K562 (cell line): ENCODE measurements at regions not wholly inside any gene's neighbourhood (a gene's known extent, or its start where the extent isn't known, plus 50 kb on each side); places are given as distances from the start of the nearest gene placed in this dataset.

ENCODE experiments used
- ATF1 ChIP-seq, 2 experiments: fragments of 450-650 bp in 1 of 2; IDR thresholded peaks; 2 replicates each; pipeline ENCODE4 v1.6.1; 2016; ENCODE audit warnings: missing compliant biosample characterization in 1 of 2, missing genetic modification characterization in 1 of 2
- CEBPG ChIP-seq, 3 experiments: fragments of 200-800 bp in 1 of 3; sonication (Bioruptor generic) in 1 of 3; sonication (generic) in 1 of 3; formaldehyde crosslinking in 1 of 3; IDR thresholded peaks in 2 of 3; conservative IDR thresholded peaks in 1 of 3; 2 replicates each; pipeline versions ENCODE4 v1.6.1 to v1.8.0; 2016 to 2022; ENCODE audit warnings: missing compliant biosample characterization in 2 of 3, missing genetic modification characterization in 2 of 3, mild to moderate bottlenecking in 1 of 3, missing genetic modification reagents in 1 of 3
- EGR1 ChIP-seq: fragments of 450-650 bp; conservative IDR thresholded peaks from 2 replicates; pipeline ENCODE4 v1.6.1; 2017; ENCODE audit warnings: mild to moderate bottlenecking
- ERF ChIP-seq: fragments of 450-650 bp; formaldehyde crosslinking; IDR thresholded peaks from 2 replicates; pipeline ENCODE4 v1.4.0; 2020; ENCODE audit warnings: mild to moderate bottlenecking, mixed read lengths
- FOSL1 ChIP-seq: fragments of 200-800 bp; sonication (Bioruptor generic); conservative IDR thresholded peaks from 2 replicates; pipeline ENCODE4 v1.6.1; 2016; ENCODE audit warnings: missing genetic modification characterization, missing compliant biosample characterization
- FOXM1 ChIP-seq, 2 experiments: fragments of 450-650 bp in 1 of 2; sonication (generic) in 1 of 2; formaldehyde crosslinking in 1 of 2; IDR thresholded peaks; 2 replicates each; pipeline versions ENCODE4 v1.6.1 to v1.9.0; 2017 to 2022; ENCODE audit warnings: low read depth in 2 of 2, mild to moderate bottlenecking in 2 of 2, missing genetic modification reagents in 1 of 2, moderate library complexity in 1 of 2
- HDAC3 ChIP-seq: fragments of 450-650 bp; IDR thresholded peaks from 2 replicates; pipeline ENCODE4 v1.6.1; 2018; ENCODE audit warnings: borderline replicate concordance, mild to moderate bottlenecking, moderate library complexity; ENCODE audit not compliant: partially characterized antibody
- HDGF ChIP-seq: fragments of 450-650 bp; IDR thresholded peaks from 2 replicates; pipeline ENCODE4 v1.6.1; 2016
- HNRNPL ChIP-seq: fragments of 200-400 bp; formaldehyde crosslinking; IDR thresholded peaks from 2 replicates; pipeline ENCODE4 v1.6.1; 2017; ENCODE audit warnings: low read depth, mild to moderate bottlenecking, low read length
- HNRNPLL ChIP-seq: fragments of 200-400 bp; formaldehyde crosslinking; IDR thresholded peaks from 2 replicates; pipeline ENCODE4 v1.6.1; 2017; ENCODE audit warnings: low read length, low read depth, mild to moderate bottlenecking; ENCODE audit not compliant: poor library complexity, severe bottlenecking
- KAT7 ChIP-seq: sonication (generic); formaldehyde crosslinking; IDR thresholded peaks from 2 replicates; pipeline ENCODE4 v1.8.0; 2022; ENCODE audit warnings: missing genetic modification reagents, mild to moderate bottlenecking, borderline replicate concordance
- KAT8 ChIP-seq: fragments of 450-650 bp; IDR thresholded peaks from 2 replicates; pipeline ENCODE4 v1.6.1; 2016; ENCODE audit warnings: low read depth, mild to moderate bottlenecking
- NRF1 ChIP-seq, 2 experiments: fragments of 450-650 bp; IDR thresholded peaks in 1 of 2; conservative IDR thresholded peaks in 1 of 2; 2 replicates each; pipeline ENCODE4 v1.6.1; 2014; ENCODE audit warnings: mild to moderate bottlenecking in 2 of 2
- POLR2B ChIP-seq: fragments of 450-650 bp; IDR thresholded peaks from 2 replicates; pipeline ENCODE4 v1.6.1; 2018; ENCODE audit warnings: low read depth; ENCODE audit not compliant: partially characterized antibody
- RCOR1 ChIP-seq, 2 experiments: IDR thresholded peaks; 2 replicates each; pipeline ENCODE4 v1.6.1; 2012; ENCODE audit warnings: low read depth in 2 of 2, low read length in 2 of 2, borderline replicate concordance in 1 of 2, improper control_type of control experiment in 1 of 2
- SMARCA5 ChIP-seq: fragments of 450-650 bp; IDR thresholded peaks from 2 replicates; pipeline ENCODE4 v1.6.1; 2016
- SMC3 ChIP-seq: conservative IDR thresholded peaks from 2 replicates; pipeline ENCODE4 v1.6.1; 2011; ENCODE audit warnings: low read depth, low read length, improper control_type of control experiment; ENCODE audit not compliant: insufficient read depth
- TFAP4 ChIP-seq: sonication (generic); formaldehyde crosslinking; IDR thresholded peaks from 2 replicates; pipeline ENCODE4 v1.8.0; 2022; ENCODE audit warnings: missing genetic modification reagents, mild to moderate bottlenecking, moderate library complexity, borderline replicate concordance
- XRCC5 ChIP-seq: fragments of 200-400 bp; formaldehyde crosslinking; IDR thresholded peaks from 2 replicates; pipeline ENCODE4 v1.6.1; 2017; ENCODE audit warnings: low read depth, mild to moderate bottlenecking, low read length
- ZBTB12 ChIP-seq: fragments of 250-450 bp; sonication (Bioruptor Pico); IDR thresholded peaks from 2 replicates; pipeline ENCODE4 v1.4.0; 2020
- ZKSCAN1 ChIP-seq: fragments of 150-350 bp; IDR thresholded peaks from 2 replicates; pipeline ENCODE4 v1.6.1; 2016; ENCODE audit warnings: low read depth, low read length
- ZNF133 ChIP-seq: fragments of 250-450 bp; sonication (Bioruptor Pico); IDR thresholded peaks from 2 replicates; pipeline ENCODE4 v1.4.0; 2020; ENCODE audit warnings: mild to moderate bottlenecking
- ZNF146 ChIP-seq: IDR thresholded peaks from one replicate; pipeline ENCODE4 v1.6.1; 2018; ENCODE audit warnings: missing compliant biosample characterization; ENCODE audit not compliant: unreplicated experiment
- ZNF253 ChIP-seq: fragments of 250-450 bp; sonication (Bioruptor Pico); conservative IDR thresholded peaks from 2 replicates; pipeline ENCODE4 v1.6.1; 2021; ENCODE audit warnings: mild to moderate bottlenecking
- ZNF511 ChIP-seq: sonication (generic); formaldehyde crosslinking; IDR thresholded peaks from 2 replicates; pipeline ENCODE4 v1.8.0; 2022; ENCODE audit warnings: mild to moderate bottlenecking, missing genetic modification reagents
- ZNF695 ChIP-seq: fragments of 450-650 bp; formaldehyde crosslinking; IDR thresholded peaks from 2 replicates; pipeline ENCODE4 v1.4.0; 2020; ENCODE audit warnings: mild to moderate bottlenecking, moderate library complexity

- TF ChIP-seq CEBPG (CRISPR knock-in tag; IDR thresholded peaks at IDR 0.05) (no peak), CEBPG (tag; conservative IDR thresholded peaks at IDR 0.05 in 1 of 2, IDR thresholded peaks at IDR 0.05 in 1 of 2) (peak in 1 of 2 experiments; percentile 89; a peak in 2 of 4 replicates), ZNF133 (CRISPR knock-in tag) (no peak), ZNF253 (CRISPR knock-in tag) (0 out of 2 replicates have a peak, but pooled peaks have one; percentile 63), RCOR1 (IDR thresholded peaks at IDR 0.05; ENCODE audit: borderline replicate concordance in 1 of 2, low read depth in 2 of 2, low read length in 2 of 2) (peak; percentile 88 to 94), ZNF695 (no peak), HNRNPLL (no peak), KAT8 (no peak), SMARCA5 (no peak), FOSL1 (tag) (peak; percentile 59), TFAP4 (CRISPR knock-in tag) (no peak), HDGF (0 out of 2 replicates have a peak, but pooled peaks have one; percentile 75), XRCC5 (no peak), ATF1 (CRISPR knock-in tag; IDR thresholded peaks at IDR 0.05) (no peak), ATF1 (tag; IDR thresholded peaks at IDR 0.05) (peak; percentile 73), ERF (peak; percentile 6; the same call in 1 of the 2 replicates), SMC3 (no peak), HDAC3 (peak; percentile 94), ZKSCAN1 (peak; percentile 25; the same call in 1 of the 2 replicates), FOXM1 (IDR thresholded peaks at IDR 0.05; ENCODE audit: low read depth) (peak; percentile 77), FOXM1 (CRISPR knock-in tag; IDR thresholded peaks at IDR 0.05; ENCODE audit: low read depth) (no peak; the same call in 1 of the 2 replicates), NRF1 (conservative IDR thresholded peaks at IDR 0.05 in 1 of 2, IDR thresholded peaks at IDR 0.05 in 1 of 2) (no peak), EGR1 (no peak), ZBTB12 (peak; percentile 19; the same call in 1 of the 2 replicates), POLR2B (peak; percentile 58), ZNF511 (CRISPR knock-in tag) (no peak), ZNF146 (CRISPR knock-in tag) (no peak), HNRNPL (peak; percentile 91), KAT7 (peak; percentile 4; the same call in 1 of the 2 replicates)
These were observed 118.7 kb downstream of the HFE start (continued) for GRCh38 chr6:26205625-26206574.
